H1 (cell line): ENCODE measurements at regions not wholly inside any gene's neighbourhood (a gene's known extent, or its start where the extent isn't known, plus 50 kb on each side); places are given as distances from the start of the nearest gene placed in this dataset.

ENCODE experiments used
- CTCF ChIA-PET: fragments of 300-600 bp; sonication (Branson Sonifier 250); formaldehyde crosslinking; loops from one replicate; lab custom pipeline; 2021; ENCODE audit not compliant: partially characterized antibody; lab: Charles Lee
- POLR2A ChIA-PET: fragments of 300-600 bp; sonication (Branson Sonifier 250); formaldehyde crosslinking; loops from one replicate; lab custom pipeline; 2021; ENCODE audit warnings: inconsistent platforms; ENCODE audit not compliant: partially characterized antibody; lab: Charles Lee
- DNase-seq, 2 experiments: peaks; one replicate each; pipeline versions ENCODE4 v3.0.0 to v3.0.0-alpha.2; 2010 to 2022; ENCODE audit warnings: low spot score in 2 of 2, low read depth in 1 of 2, mixed read lengths in 1 of 2
- FAIRE-seq: peaks from 2 replicates; lab custom pipeline; 2011; peaks lifted over from hg19 to GRCh38; lab: Jason Lieb, UNC
- H2AFZ ChIP-seq: 2 replicates; pipeline ENCODE4 v1.8.1; 2012; ENCODE audit warnings: low read length, inconsistent platforms
- H2AK5ac ChIP-seq: 2 replicates; pipeline ENCODE4 v1.6.1; 2013; ENCODE audit warnings: low read depth, low read length
- H2BK120ac ChIP-seq: replicated peaks from 2 replicates; pipeline ENCODE3; 2013; ENCODE audit warnings: low read depth, low read length, inconsistent platforms
- H2BK12ac ChIP-seq: 2 replicates; pipeline ENCODE4 v1.6.1; 2013; ENCODE audit warnings: low read depth, low read length
- H2BK15ac ChIP-seq: 2 replicates; pipeline ENCODE4 v1.6.1; 2013; ENCODE audit warnings: low read length
- H2BK20ac ChIP-seq: 2 replicates; pipeline ENCODE4 v1.6.1; 2013; ENCODE audit warnings: low read length
- H2BK5ac ChIP-seq: 2 replicates; pipeline ENCODE4 v1.6.1; 2013; ENCODE audit warnings: low read depth, low read length
- H3K14ac ChIP-seq: 2 replicates; pipeline ENCODE4 v1.6.1; 2013; ENCODE audit warnings: inconsistent platforms; ENCODE audit not compliant: insufficient read length
- H3K18ac ChIP-seq: 2 replicates; pipeline ENCODE4 v1.6.1; 2013; ENCODE audit warnings: low read length; ENCODE audit errors: extremely low read depth
- H3K23ac ChIP-seq: 2 replicates; pipeline ENCODE4 v1.6.1; 2013; ENCODE audit warnings: inconsistent platforms; ENCODE audit not compliant: insufficient read length
- H3K23me2 ChIP-seq: 2 replicates; pipeline ENCODE4 v1.6.1; 2013; ENCODE audit warnings: low read depth, low read length
- H3K27ac ChIP-seq: 2 replicates; pipeline ENCODE4 v1.6.1; 2011; ENCODE audit warnings: low read depth, low read length, inconsistent platforms
- H3K27me3 ChIP-seq, 4 experiments: replicated peaks in 1 of 4; 1 replicate in 1 of 4; 2 replicates in 3 of 4; pipeline versions ENCODE4 v1.6.1 to v1.8.1; 2011 to 2013; ENCODE audit warnings: low read length in 3 of 4, mild to moderate bottlenecking in 3 of 4, inconsistent platforms in 2 of 4, mixed read lengths in 2 of 4, moderate library complexity in 1 of 4; ENCODE audit not compliant: control insufficient read depth in 3 of 4, insufficient read depth in 3 of 4; ENCODE audit errors: extremely low read depth in 1 of 4
- H3K36me3 ChIP-seq, 4 experiments: 2 replicates each; pipeline versions ENCODE4 v1.6.1 to v1.8.1; 2011 to 2013; ENCODE audit warnings: mild to moderate bottlenecking in 4 of 4, low read length in 3 of 4, moderate library complexity in 2 of 4, control low read depth in 1 of 4, inconsistent platforms in 1 of 4; ENCODE audit not compliant: insufficient read depth in 4 of 4, control insufficient read depth in 2 of 4
- H3K4ac ChIP-seq: replicated peaks from 2 replicates; pipeline ENCODE3; 2013; ENCODE audit warnings: low read length, low read depth, mixed read lengths, inconsistent platforms; ENCODE audit not compliant: insufficient read length
- H3K4me1 ChIP-seq, 4 experiments: replicated peaks in 1 of 4; 1 replicate in 1 of 4; 2 replicates in 3 of 4; pipeline versions ENCODE4 v1.6.1 to v1.8.1; 2011 to 2013; ENCODE audit warnings: low read length in 3 of 4, inconsistent platforms in 2 of 4, mixed read lengths in 1 of 4; ENCODE audit not compliant: insufficient read depth in 4 of 4, control insufficient read depth in 3 of 4
- H3K4me2 ChIP-seq, 2 experiments: 2 replicates each; pipeline versions ENCODE4 v1.6.1 to v1.8.1; 2011 to 2013; ENCODE audit warnings: low read depth in 2 of 2, low read length in 2 of 2, control low read depth in 1 of 2, inconsistent platforms in 1 of 2, mild to moderate bottlenecking in 1 of 2; ENCODE audit not compliant: insufficient read depth in 1 of 2
- H3K4me3 ChIP-seq, 4 experiments: fragments of 200-600, 300-600 bp in 1 of 4; sonication (generic), shearing (Covaris generic), sonication (Bioruptor Twin) in 1 of 4; 2 replicates each; pipeline versions ENCODE4 v1.5.1 to v1.8.1; 2011 to 2016; ENCODE audit warnings: low read length in 4 of 4, low read depth in 3 of 4, control low read depth in 2 of 4, inconsistent platforms in 2 of 4, mild to moderate bottlenecking in 2 of 4, mixed read lengths in 1 of 4, moderate library complexity in 1 of 4; ENCODE audit not compliant: insufficient read depth in 2 of 4; ENCODE audit errors: extremely low read depth in 1 of 4
- H3K56ac ChIP-seq: replicated peaks from 2 replicates; pipeline ENCODE3; 2013; ENCODE audit warnings: low read depth, mild to moderate bottlenecking, mixed read lengths, low read length, inconsistent platforms; ENCODE audit not compliant: insufficient read length
- H3K79me1 ChIP-seq: 2 replicates; pipeline ENCODE4 v1.6.1; 2013; ENCODE audit warnings: low read depth, low read length, control low read depth
- H3K79me2 ChIP-seq, 2 experiments: 2 replicates each; pipeline versions ENCODE4 v1.6.1 to v1.8.1; 2012 to 2013; ENCODE audit warnings: low read length in 2 of 2, mild to moderate bottlenecking in 2 of 2, inconsistent platforms in 1 of 2; ENCODE audit not compliant: insufficient read depth in 2 of 2, control insufficient read depth in 1 of 2
- H3K9ac ChIP-seq, 4 experiments: replicated peaks in 1 of 4; 1 replicate in 1 of 4; 2 replicates in 3 of 4; pipeline versions ENCODE4 v1.6.1 to v1.8.1; 2011 to 2013; ENCODE audit warnings: low read depth in 3 of 4, low read length in 3 of 4, control low read depth in 2 of 4, mild to moderate bottlenecking in 2 of 4, moderate library complexity in 2 of 4, inconsistent platforms in 1 of 4; ENCODE audit errors: extremely low read depth in 1 of 4
- H3K9me3 ChIP-seq, 2 experiments: 2 replicates each; pipeline versions ENCODE4 v1.6.1 to v1.8.1; 2012 to 2013; ENCODE audit warnings: mild to moderate bottlenecking in 2 of 2, moderate library complexity in 2 of 2, control low read depth in 1 of 2, inconsistent platforms in 1 of 2, low read depth in 1 of 2, low read length in 1 of 2, mixed read lengths in 1 of 2; ENCODE audit not compliant: insufficient read depth in 2 of 2
- H4K20me1 ChIP-seq, 2 experiments: replicated peaks in 1 of 2; 2 replicates each; pipeline versions ENCODE3 to v1.8.1; 2011 to 2013; ENCODE audit warnings: inconsistent platforms in 2 of 2, low read length in 2 of 2, mild to moderate bottlenecking in 1 of 2; ENCODE audit not compliant: insufficient read depth in 2 of 2, control insufficient read depth in 1 of 2
- H4K5ac ChIP-seq: 2 replicates; pipeline ENCODE4 v1.6.1; 2013; ENCODE audit warnings: low read length, low read depth, mixed read lengths, inconsistent platforms; ENCODE audit not compliant: insufficient read length
- H4K8ac ChIP-seq: 2 replicates; pipeline ENCODE4 v1.8.0; 2013; ENCODE audit warnings: mild to moderate bottlenecking, moderate library complexity, low read length, inconsistent platforms; ENCODE audit not compliant: insufficient read depth; ENCODE audit errors: extremely low read depth
- H4K91ac ChIP-seq: replicated peaks from 2 replicates; pipeline ENCODE3; 2013; ENCODE audit warnings: low read length, mixed read lengths, inconsistent platforms; ENCODE audit not compliant: insufficient read length
- BACH1 ChIP-seq: IDR thresholded peaks from 2 replicates; pipeline ENCODE4 v1.6.1; 2012; ENCODE audit warnings: low read length, improper control_type of control experiment
- CBX5 ChIP-seq: fragments of 300-800, 300-1000 bp; sonication (generic); IDR thresholded peaks from 2 replicates; pipeline ENCODE4 v1.7.1; 2016; ENCODE audit warnings: antibody characterized with exemption, low read length, low read depth
- CTBP2 ChIP-seq: IDR thresholded peaks from 2 replicates; pipeline ENCODE4 v1.7.0; 2011; ENCODE audit warnings: borderline replicate concordance, mild to moderate bottlenecking, moderate library complexity, mixed read lengths, low read length; ENCODE audit not compliant: insufficient read depth, insufficient read length
- EGR1 ChIP-seq: IDR thresholded peaks from 2 replicates; pipeline ENCODE4 v1.6.1; 2011; ENCODE audit warnings: low read depth, low read length, borderline replicate concordance
- EP300 ChIP-seq, 2 experiments: IDR thresholded peaks; 1 replicate in 1 of 2; 2 replicates in 1 of 2; pipeline ENCODE4 v1.6.1; 2011 to 2012; ENCODE audit warnings: low read depth in 2 of 2, low read length in 2 of 2, mild to moderate bottlenecking in 2 of 2, borderline replicate concordance in 1 of 2, inconsistent platforms in 1 of 2, moderate library complexity in 1 of 2
- EZH2 ChIP-seq: fragments of 200-600 bp; sonication (generic); IDR thresholded peaks from 2 replicates; pipeline ENCODE4 v1.7.1; 2012; ENCODE audit warnings: low read depth, mild to moderate bottlenecking, moderate library complexity, low read length, inconsistent platforms; ENCODE audit not compliant: severe bottlenecking
- GTF2F1 ChIP-seq: IDR thresholded peaks from 2 replicates; pipeline ENCODE4 v1.6.1; 2012; ENCODE audit warnings: low read depth, low read length, improper control_type of control experiment, borderline replicate concordance
- JUND ChIP-seq: IDR thresholded peaks from 2 replicates; pipeline ENCODE4 v1.6.1; 2011; ENCODE audit warnings: mild to moderate bottlenecking, improper control_type of control experiment, low read length
- NRF1 ChIP-seq: IDR thresholded peaks from 2 replicates; pipeline ENCODE4 v1.6.1; 2011; ENCODE audit warnings: mild to moderate bottlenecking, low read depth, low read length, improper control_type of control experiment
- RFX5 ChIP-seq: IDR thresholded peaks from 2 replicates; pipeline ENCODE4 v1.6.1; 2011; ENCODE audit warnings: low read depth, low read length, improper control_type of control experiment, borderline replicate concordance
- TAF7 ChIP-seq: optimal IDR thresholded peaks from 2 replicates; pipeline ENCODE3; 2011; ENCODE audit warnings: low read depth, mild to moderate bottlenecking, inconsistent platforms, low read length, moderate library complexity, borderline replicate concordance
- YY1 ChIP-seq: IDR thresholded peaks from 2 replicates; pipeline ENCODE4 v1.6.1; 2011; ENCODE audit warnings: low read depth, mild to moderate bottlenecking, low read length
- WGBS, 2 experiments: shearing (Covaris generic) in 1 of 2; methylation state at CpG; one replicate each; pipeline versions ENCODE4 v1.1.6 to v1.1.7; 2013 to 2015; ENCODE audit warnings: low lambda C conversion rate in 2 of 2, mixed read lengths in 2 of 2, inconsistent platforms in 1 of 2, low coverage in 1 of 2, missing lambda C conversion rate in 1 of 2; ENCODE audit not compliant: insufficient replicate concordance in 2 of 2, insufficient coverage in 1 of 2, insufficient read length in 1 of 2; ENCODE audit errors: extremely low coverage in 1 of 2, missing lambda C conversion rate in 1 of 2; 5-methylcytosine and 5-hydroxymethylcytosine counted together
- TF ChIP-seq, protein P1 (sequence below): IDR thresholded peaks from 2 replicates; pipeline ENCODE4 v1.6.1; 2012; ENCODE audit warnings: low read length, inconsistent platforms

- Histone ChIP-seq H3K36me3 (no peaks in the 10 kb centered on the region), H3K79me1 (no peaks in the 10 kb centered on the region), H3K4me2 (no peak overlapping the region), H3K23me2 (no peaks in the 10 kb centered on the region), H2AK5ac (no peak overlapping the region), H3K23ac (no peak overlapping the region), H3K4ac (no peak overlapping the region), H3K4me1 (peaks cover 0 to 3% (median under 1%) of the 10 kb centered on the region in 4 experiments; a peak in 2 of 7 replicates), H2BK12ac (no peak overlapping the region), H3K4me3 (no peak overlapping the region), H2BK20ac (no peak overlapping the region), H3K27ac (no peak overlapping the region), H4K91ac (no peak overlapping the region), H4K8ac (no peak overlapping the region), H4K20me1 (no peaks in the 10 kb centered on the region), H3K9me3 (no peaks in the 10 kb centered on the region), H3K9ac (no peak overlapping the region), H3K27me3 (no peaks in the 10 kb centered on the region), H3K14ac (no peak overlapping the region), H3K18ac (no peak overlapping the region), H2AFZ (no peak overlapping the region), H2BK15ac (no peak overlapping the region), H2BK120ac (no peak overlapping the region), H3K56ac (no peak overlapping the region), H2BK5ac (no peak overlapping the region), H3K79me2 (no peaks in the 10 kb centered on the region), H4K5ac (no peak overlapping the region)
- ChIA-PET POLR2A (no interaction called here), CTCF (no interaction called here)
- FAIRE-seq, result no peak
- DNase-seq, result no peak
- WGBS, 2 experiments, result 86% methylated on average over 5 of the region's 8 CpGs; no CpG with 5 or more reads in 1 of the 2 experiments
- TF ChIP-seq JUND (no peak), YY1 (no peak), TAF7 (no peak), EP300 (IDR thresholded peaks at IDR 0.05; ENCODE audit: borderline replicate concordance in 1 of 2, low read depth in 2 of 2, low read length in 2 of 2) (no peak), CTBP2 (no peak), NRF1 (no peak), CBX5 (no peak), GTF2F1 (no peak), BACH1 (no peak), EZH2 (no peak), EGR1 (no peak), RFX5 (no peak)
- TF ChIP-seq, protein P1, sequence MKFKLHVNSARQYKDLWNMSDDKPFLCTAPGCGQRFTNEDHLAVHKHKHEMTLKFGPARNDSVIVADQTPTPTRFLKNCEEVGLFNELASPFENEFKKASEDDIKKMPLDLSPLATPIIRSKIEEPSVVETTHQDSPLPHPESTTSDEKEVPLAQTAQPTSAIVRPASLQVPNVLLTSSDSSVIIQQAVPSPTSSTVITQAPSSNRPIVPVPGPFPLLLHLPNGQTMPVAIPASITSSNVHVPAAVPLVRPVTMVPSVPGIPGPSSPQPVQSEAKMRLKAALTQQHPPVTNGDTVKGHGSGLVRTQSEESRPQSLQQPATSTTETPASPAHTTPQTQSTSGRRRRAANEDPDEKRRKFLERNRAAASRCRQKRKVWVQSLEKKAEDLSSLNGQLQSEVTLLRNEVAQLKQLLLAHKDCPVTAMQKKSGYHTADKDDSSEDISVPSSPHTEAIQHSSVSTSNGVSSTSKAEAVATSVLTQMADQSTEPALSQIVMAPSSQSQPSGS, result no peak
Measured at GRCh38 chr10:3337741-3338140, 165.2 kb upstream of the PITRM1 start.
